Common myeloid progenitor, CD34-positive (primary cell): ENCODE measurements at regions not wholly inside any gene's neighbourhood (a gene's known extent, or its start where the extent isn't known, plus 50 kb on each side); places are given as distances from the start of the nearest gene placed in this dataset.
"Not testable (repeated sequence)": the region's sequence is repeated elsewhere in the genome, so short reads cannot be mapped to it uniquely, and the experiment has no call there.

Experiments
- CTCF ChIA-PET: fragments of 350-600 bp; sonication (Branson Sonifier 250); formaldehyde crosslinking; loops from one replicate; lab custom pipeline; 2021; ENCODE audit warnings: antibody characterized with exemption; lab: Charles Lee
- POLR2A ChIA-PET: fragments of 350-600 bp; sonication (Branson Sonifier 250); formaldehyde crosslinking; loops from one replicate; lab custom pipeline; 2021; ENCODE audit warnings: antibody characterized with exemption; lab: Charles Lee
- DNase-seq, 3 donors: peaks; one replicate each; pipeline versions ENCODE4 v3.0.0 to v3.0.0-alpha.2; 2013
- H3K27ac ChIP-seq, 2 experiments: 1 replicate in 1 of 2; 2 replicates in 1 of 2; pipeline ENCODE4 v1.7.0; 2013; ENCODE audit warnings: inconsistent platforms in 2 of 2, low read length in 2 of 2, mild to moderate bottlenecking in 2 of 2, low read depth in 1 of 2, moderate library complexity in 1 of 2; ENCODE audit not compliant: severe bottlenecking in 2 of 2, insufficient read depth in 1 of 2, poor library complexity in 1 of 2
- H3K27me3 ChIP-seq, 5 experiments: replicated peaks in 2 of 5; 1 replicate in 3 of 5; 2 replicates in 2 of 5; pipeline versions ENCODE4 v1.6.1 to v1.7.0; 2013; ENCODE audit warnings: low read length in 4 of 5, mild to moderate bottlenecking in 2 of 5, moderate library complexity in 2 of 5, inconsistent platforms in 1 of 5; ENCODE audit not compliant: insufficient read depth in 5 of 5, control insufficient read depth in 4 of 5
- H3K36me3 ChIP-seq, 4 experiments: 1 replicate in 2 of 4; 2 replicates in 2 of 4; pipeline versions ENCODE4 v1.6.1 to v1.7.0; 2013; ENCODE audit warnings: low read length in 3 of 4, control low read depth in 1 of 4, mild to moderate bottlenecking in 1 of 4; ENCODE audit not compliant: control insufficient read depth in 4 of 4, insufficient read depth in 4 of 4
- H3K4me1 ChIP-seq, 4 experiments: 1 replicate in 3 of 4; 2 replicates in 1 of 4; pipeline versions ENCODE4 v1.6.1 to v1.7.1; 2013; ENCODE audit warnings: low read length in 3 of 4, mild to moderate bottlenecking in 3 of 4, control low read depth in 1 of 4, inconsistent platforms in 1 of 4, moderate library complexity in 1 of 4; ENCODE audit not compliant: control insufficient read depth in 4 of 4, insufficient read depth in 4 of 4; ENCODE audit errors: control extremely low read depth in 1 of 4
- H3K4me3 ChIP-seq, 7 experiments: 1 replicate in 4 of 7; 2 replicates in 3 of 7; pipeline versions ENCODE4 v1.5.1 to v1.7.0; 2013; ENCODE audit warnings: mild to moderate bottlenecking in 7 of 7, low read length in 6 of 7, moderate library complexity in 6 of 7, inconsistent platforms in 2 of 7, low read depth in 2 of 7, control low read depth in 1 of 7; ENCODE audit not compliant: insufficient read depth in 4 of 7, control insufficient read depth in 1 of 7; ENCODE audit errors: extremely low read depth in 1 of 7
- H3K9me3 ChIP-seq, 5 experiments: 1 replicate in 4 of 5; 2 replicates in 1 of 5; pipeline versions ENCODE4 v1.6.1 to v1.7.1; 2013; ENCODE audit warnings: low read length in 4 of 5, mild to moderate bottlenecking in 2 of 5, inconsistent platforms in 1 of 5, low read depth in 1 of 5, moderate library complexity in 1 of 5; ENCODE audit not compliant: control insufficient read depth in 4 of 5, insufficient read depth in 2 of 5; ENCODE audit errors: control extremely low read depth in 1 of 5
- WGBS: methylation state at CpG from one replicate; pipeline ENCODE4 v1.1.5; 2013; ENCODE audit not compliant: insufficient coverage; 5-methylcytosine and 5-hydroxymethylcytosine counted together

DNA sequence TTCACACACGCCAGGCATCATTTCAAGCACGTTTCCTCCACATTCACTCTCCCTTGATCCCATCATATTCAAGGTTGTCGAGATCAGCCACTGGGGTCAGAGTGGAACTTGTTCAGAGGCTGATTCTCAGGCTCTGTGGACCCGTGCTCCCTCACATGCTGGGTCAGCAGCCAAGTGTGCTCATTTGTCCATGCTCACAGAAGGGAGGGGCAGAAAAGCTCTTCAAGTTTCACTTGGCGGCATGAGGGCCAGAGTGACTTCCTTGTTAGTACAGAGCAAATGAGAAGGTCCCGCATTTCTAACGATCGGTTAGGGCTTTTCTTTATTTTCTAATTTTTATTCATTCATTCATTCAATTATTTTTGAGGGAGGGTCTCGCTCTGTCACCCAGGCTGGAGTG, 82.2 kb downstream of the EBLN1 start:
- no peak overlapping the region for H3K27ac ChIP-seq
- no peak for DNase-seq
- H3K4me1 ChIP-seq = peaks cover 11 to 65% (median 49%) of the 10 kb centered on the region in 4 experiments
- H3K27me3 ChIP-seq = no peaks in the 10 kb centered on the region
- no peaks in the 10 kb centered on the region for H3K36me3 ChIP-seq
- CTCF ChIA-PET = interaction anchor here (1.2 kb wide), 1 partner anchor 142 kb away, joined by 3 read pairs; no protein-coding TSS in a partner anchor
- POLR2A ChIA-PET = no interaction called here
- no peak overlapping the region for H3K4me3 ChIP-seq
- no peaks in the 10 kb centered on the region for H3K9me3 ChIP-seq
- 93% methylated on average over 5 of the region's 9 CpGs for WGBS

DNA sequence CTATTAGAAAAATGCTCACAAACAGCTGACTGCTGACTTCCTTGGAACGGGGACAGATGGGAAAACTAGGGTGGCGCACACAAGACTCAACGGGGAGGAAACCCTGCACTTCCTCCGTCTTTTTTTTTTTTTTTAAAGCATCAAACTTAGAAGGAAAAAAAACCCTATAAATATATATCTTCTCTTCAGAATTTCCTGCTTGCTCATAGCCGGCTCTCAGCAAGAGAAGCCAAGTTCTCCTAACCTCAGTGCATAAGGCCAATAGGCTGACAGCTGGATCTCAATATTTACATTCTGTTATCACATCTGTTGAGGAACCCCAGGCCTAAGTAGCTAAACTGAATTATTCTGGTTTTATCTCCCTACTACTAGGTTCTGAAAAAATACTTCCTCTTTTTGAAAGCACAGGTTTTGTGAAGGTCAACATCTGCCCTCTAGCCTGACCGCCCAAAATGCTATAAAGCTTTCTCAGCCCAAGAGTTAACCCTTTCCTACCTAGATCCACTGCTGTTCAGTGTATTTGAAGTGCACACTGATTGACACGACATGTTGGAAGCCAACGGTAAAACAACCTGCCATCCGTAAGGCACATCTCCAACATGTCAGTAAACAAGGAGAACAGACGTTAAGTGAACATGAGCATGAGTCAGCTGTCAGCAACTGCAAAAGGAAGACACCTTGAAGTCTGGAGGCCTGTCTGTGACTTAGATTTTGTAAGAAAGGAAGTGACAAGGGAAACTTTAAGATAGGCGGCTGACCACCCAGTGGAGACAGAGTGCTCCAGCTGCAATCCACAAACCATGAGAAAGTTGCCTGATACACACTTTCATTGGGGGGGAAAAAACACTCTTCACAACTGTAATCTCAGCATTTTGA, 83.8 kb downstream of the EBLN1 start:
- POLR2A ChIA-PET = interaction anchor here (0.5 to 0.7 kb wide), 2 partner anchors 92 to 93 kb away, joined by 3 to 4 read pairs; no protein-coding TSS in a partner anchor

GRCh38 chr10:22130824-22131223, 87.0 kb downstream of the EBLN1 start:
- POLR2A ChIA-PET, CTCF ChIA-PET, H3K4me3 ChIP-seq, H3K27me3 ChIP-seq, H3K36me3 ChIP-seq, H3K27ac ChIP-seq, H3K9me3 ChIP-seq, DNase-seq: not testable (repeated sequence)
- peaks cover 9 to 37% (median 29%) of the 10 kb centered on the region in 4 experiments for H3K4me1 ChIP-seq
- 100% methylated on average over 4 of the region's 6 CpGs for WGBS

More for the DNA sequence above, 83.8 kb downstream of the EBLN1 start:
- 0% methylated on average over 5 of the region's 11 CpGs for WGBS
- peak; percentile 81 to 97 (median 95) for DNase-seq
- CTCF ChIA-PET = interaction anchor here (1.3 kb wide), 1 partner anchor 123 kb away, joined by 3 read pairs; no protein-coding TSS in a partner anchor
- peak overlapping the region in 1 of 2 experiments; percentile 81 for H3K27ac ChIP-seq
- H3K36me3 ChIP-seq = no peaks in the 10 kb centered on the region
- peaks cover 9 to 51% (median 37%) of the 10 kb centered on the region in 4 experiments for H3K4me1 ChIP-seq
- H3K4me3 ChIP-seq = peak overlapping the region in 5 of 7 experiments; percentile 15 to 48 (median 26)
- H3K27me3 ChIP-seq = no peaks in the 10 kb centered on the region
- H3K9me3 ChIP-seq = no peaks in the 10 kb centered on the region

DNA sequence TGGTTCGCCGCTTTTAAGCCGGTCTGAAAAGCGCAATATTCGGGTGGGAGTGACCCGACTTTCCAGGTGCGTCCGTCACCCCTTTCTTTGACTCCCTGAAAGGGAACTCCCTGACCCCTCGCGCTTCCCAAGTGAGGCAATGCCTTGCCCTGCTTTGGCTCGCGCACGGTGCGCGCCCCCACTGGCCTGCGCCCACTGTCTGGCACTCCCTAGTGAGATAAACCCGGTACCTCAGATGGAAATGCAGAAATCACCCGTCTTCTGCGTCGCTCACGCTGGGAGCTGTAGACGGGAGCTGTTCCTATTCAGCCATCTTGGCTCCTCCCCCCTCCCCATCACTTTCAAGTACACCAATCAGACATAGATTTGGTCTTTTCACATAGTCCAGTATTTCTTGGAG, 88.2 kb downstream of the EBLN1 start:
- H3K9me3 ChIP-seq, POLR2A ChIA-PET, H3K4me3 ChIP-seq, H3K27me3 ChIP-seq, H3K36me3 ChIP-seq, DNase-seq, CTCF ChIA-PET, H3K27ac ChIP-seq: not testable (repeated sequence)
- WGBS = 99% methylated on average over 10 of the region's 22 CpGs
- peaks cover 9 to 28% (median 22%) of the 10 kb centered on the region in 4 experiments for H3K4me1 ChIP-seq

DNA sequence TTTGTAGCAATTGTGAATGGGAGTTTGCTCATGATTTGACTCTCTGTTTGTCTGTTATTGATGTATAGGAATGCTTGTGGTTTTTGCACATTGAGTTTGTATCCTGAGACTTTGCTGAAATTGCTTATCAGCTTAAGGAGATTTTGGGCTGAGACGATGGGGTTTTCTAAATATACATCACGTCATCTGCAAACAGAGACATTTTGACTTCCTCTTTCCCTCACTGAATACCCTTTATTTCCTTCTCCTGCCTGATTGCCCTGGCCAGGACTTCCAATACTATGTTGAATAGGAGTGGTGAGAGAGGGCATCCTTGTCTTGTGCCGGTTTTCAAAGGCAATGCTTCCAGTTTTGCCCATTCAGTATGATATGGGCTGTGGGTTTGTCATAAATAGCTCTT, 96.6 kb downstream of the EBLN1 start:
- DNase-seq, H3K27ac ChIP-seq, H3K36me3 ChIP-seq, H3K4me3 ChIP-seq, POLR2A ChIA-PET, H3K27me3 ChIP-seq, H3K9me3 ChIP-seq, H3K4me1 ChIP-seq, CTCF ChIA-PET: not testable (repeated sequence)
- 100% methylated on average over 1 of the region's 3 CpGs for WGBS

- CTCF ChIA-PET, POLR2A ChIA-PET, H3K9me3 ChIP-seq, DNase-seq, H3K27me3 ChIP-seq, H3K4me1 ChIP-seq, H3K4me3 ChIP-seq, H3K36me3 ChIP-seq, H3K27ac ChIP-seq: not testable (repeated sequence)
- no CpG with 5 or more reads among the region's 1 CpG for WGBS
Observed at GRCh38 chr10:22120072-22120471, 97.7 kb downstream of the EBLN1 start.

- POLR2A ChIA-PET, H3K27me3 ChIP-seq, H3K36me3 ChIP-seq, H3K9me3 ChIP-seq, H3K4me3 ChIP-seq, DNase-seq, CTCF ChIA-PET, H3K4me1 ChIP-seq, H3K27ac ChIP-seq: not testable (repeated sequence)
- WGBS = no CpG with 5 or more reads among the region's 5 CpGs
Observed at GRCh38 chr10:22119575-22119974, 98.2 kb downstream of the EBLN1 start.
